WTC11 (cell line): ENCODE measurements at regions not wholly inside any gene's neighbourhood (a gene's known extent, or its start where the extent isn't known, plus 50 kb on each side); places are given as distances from the start of the nearest gene placed in this dataset.

Experiments
- CBFB ChIP-seq: sonication (generic); formaldehyde crosslinking; IDR thresholded peaks from 2 replicates; pipeline ENCODE4 v1.8.1; 2022; ENCODE audit warnings: mild to moderate bottlenecking, low read depth, missing genetic modification reagents
- ESRRA ChIP-seq: sonication (generic); formaldehyde crosslinking; IDR thresholded peaks from 2 replicates; pipeline ENCODE4 v1.8.1; 2022; ENCODE audit warnings: mild to moderate bottlenecking, missing genetic modification reagents, borderline replicate concordance
- IRF2 ChIP-seq: sonication (generic); formaldehyde crosslinking; IDR thresholded peaks from 2 replicates; pipeline ENCODE4 v1.8.0; 2022; ENCODE audit warnings: low read depth, missing genetic modification reagents, borderline replicate concordance
- JUN ChIP-seq: sonication (generic); formaldehyde crosslinking; IDR thresholded peaks from 2 replicates; pipeline ENCODE4 v1.8.0; 2023; ENCODE audit warnings: mild to moderate bottlenecking, missing genetic modification reagents
- NFE2L1 ChIP-seq: sonication (generic); formaldehyde crosslinking; IDR thresholded peaks from 2 replicates; pipeline ENCODE4 v1.8.1; 2023; ENCODE audit warnings: missing genetic modification reagents
- SMAD3 ChIP-seq: sonication (generic); formaldehyde crosslinking; IDR thresholded peaks from 2 replicates; pipeline ENCODE4 v1.8.0; 2022; ENCODE audit warnings: missing genetic modification reagents, mild to moderate bottlenecking, borderline replicate concordance
- TCF7 ChIP-seq: sonication (generic); formaldehyde crosslinking; IDR thresholded peaks from 2 replicates; pipeline ENCODE4 v1.8.0; 2022; ENCODE audit warnings: mild to moderate bottlenecking, low read depth, missing genetic modification reagents, moderate library complexity
- ZNF121 ChIP-seq: sonication (generic); formaldehyde crosslinking; IDR thresholded peaks from 2 replicates; pipeline ENCODE4 v1.8.0; 2023; ENCODE audit warnings: missing genetic modification reagents
- TF ChIP-seq, protein P1 (sequence below): fragments of 200-600 bp; IDR thresholded peaks from 2 replicates; pipeline ENCODE4 v1.8.0; 2022; ENCODE audit warnings: antibody characterized with exemption
- TF ChIP-seq, protein P2 (sequence below): sonication (generic); formaldehyde crosslinking; conservative IDR thresholded peaks from 2 replicates; pipeline ENCODE4 v1.8.1; 2022; ENCODE audit warnings: mild to moderate bottlenecking, missing genetic modification reagents
- TF ChIP-seq, protein P3 (sequence below): sonication (generic); formaldehyde crosslinking; IDR thresholded peaks from 2 replicates; pipeline ENCODE4 v1.8.0; 2022; ENCODE audit warnings: missing genetic modification reagents
- TF ChIP-seq, protein P4 (sequence below): sonication (generic); formaldehyde crosslinking; IDR thresholded peaks from 2 replicates; pipeline ENCODE4 v1.8.0; 2022; ENCODE audit warnings: mild to moderate bottlenecking, missing genetic modification reagents
- TF ChIP-seq, protein P5 (sequence below): sonication (generic); formaldehyde crosslinking; IDR thresholded peaks from 2 replicates; pipeline ENCODE4 v1.8.1; 2023; ENCODE audit warnings: mild to moderate bottlenecking, missing genetic modification reagents, moderate library complexity
- TF ChIP-seq, protein P6 (sequence below): sonication (generic); formaldehyde crosslinking; IDR thresholded peaks from 2 replicates; pipeline ENCODE4 v1.8.0; 2022; ENCODE audit warnings: mild to moderate bottlenecking, missing genetic modification reagents

DNA sequence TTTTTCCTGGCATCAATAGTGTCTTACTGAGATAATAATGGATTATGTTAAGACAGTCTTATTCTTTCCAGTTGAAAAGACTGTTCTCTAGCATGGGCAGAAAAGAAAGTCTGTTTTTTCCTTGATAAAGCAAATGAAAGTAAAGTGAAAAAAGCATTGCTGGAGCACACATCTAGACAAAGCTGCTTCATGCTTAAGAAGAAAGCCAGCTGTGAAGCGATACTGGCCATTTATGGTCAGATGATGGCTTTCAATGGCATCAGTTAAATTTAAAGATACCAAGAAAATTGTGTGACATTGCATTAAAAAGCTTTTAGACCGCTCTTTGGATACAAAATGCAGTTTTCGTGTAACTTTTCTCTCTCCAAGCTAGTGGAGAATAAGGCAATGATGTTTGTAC lies 242.1 kb upstream of the TRAM1L1 start:
- TF ChIP-seq, protein P1, sequence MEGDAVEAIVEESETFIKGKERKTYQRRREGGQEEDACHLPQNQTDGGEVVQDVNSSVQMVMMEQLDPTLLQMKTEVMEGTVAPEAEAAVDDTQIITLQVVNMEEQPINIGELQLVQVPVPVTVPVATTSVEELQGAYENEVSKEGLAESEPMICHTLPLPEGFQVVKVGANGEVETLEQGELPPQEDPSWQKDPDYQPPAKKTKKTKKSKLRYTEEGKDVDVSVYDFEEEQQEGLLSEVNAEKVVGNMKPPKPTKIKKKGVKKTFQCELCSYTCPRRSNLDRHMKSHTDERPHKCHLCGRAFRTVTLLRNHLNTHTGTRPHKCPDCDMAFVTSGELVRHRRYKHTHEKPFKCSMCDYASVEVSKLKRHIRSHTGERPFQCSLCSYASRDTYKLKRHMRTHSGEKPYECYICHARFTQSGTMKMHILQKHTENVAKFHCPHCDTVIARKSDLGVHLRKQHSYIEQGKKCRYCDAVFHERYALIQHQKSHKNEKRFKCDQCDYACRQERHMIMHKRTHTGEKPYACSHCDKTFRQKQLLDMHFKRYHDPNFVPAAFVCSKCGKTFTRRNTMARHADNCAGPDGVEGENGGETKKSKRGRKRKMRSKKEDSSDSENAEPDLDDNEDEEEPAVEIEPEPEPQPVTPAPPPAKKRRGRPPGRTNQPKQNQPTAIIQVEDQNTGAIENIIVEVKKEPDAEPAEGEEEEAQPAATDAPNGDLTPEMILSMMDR: no peak
- TF ChIP-seq, protein P2, sequence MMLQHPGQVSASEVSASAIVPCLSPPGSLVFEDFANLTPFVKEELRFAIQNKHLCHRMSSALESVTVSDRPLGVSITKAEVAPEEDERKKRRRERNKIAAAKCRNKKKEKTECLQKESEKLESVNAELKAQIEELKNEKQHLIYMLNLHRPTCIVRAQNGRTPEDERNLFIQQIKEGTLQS (CRISPR knock-in tag): no peak
- TF ChIP-seq, protein P3, sequence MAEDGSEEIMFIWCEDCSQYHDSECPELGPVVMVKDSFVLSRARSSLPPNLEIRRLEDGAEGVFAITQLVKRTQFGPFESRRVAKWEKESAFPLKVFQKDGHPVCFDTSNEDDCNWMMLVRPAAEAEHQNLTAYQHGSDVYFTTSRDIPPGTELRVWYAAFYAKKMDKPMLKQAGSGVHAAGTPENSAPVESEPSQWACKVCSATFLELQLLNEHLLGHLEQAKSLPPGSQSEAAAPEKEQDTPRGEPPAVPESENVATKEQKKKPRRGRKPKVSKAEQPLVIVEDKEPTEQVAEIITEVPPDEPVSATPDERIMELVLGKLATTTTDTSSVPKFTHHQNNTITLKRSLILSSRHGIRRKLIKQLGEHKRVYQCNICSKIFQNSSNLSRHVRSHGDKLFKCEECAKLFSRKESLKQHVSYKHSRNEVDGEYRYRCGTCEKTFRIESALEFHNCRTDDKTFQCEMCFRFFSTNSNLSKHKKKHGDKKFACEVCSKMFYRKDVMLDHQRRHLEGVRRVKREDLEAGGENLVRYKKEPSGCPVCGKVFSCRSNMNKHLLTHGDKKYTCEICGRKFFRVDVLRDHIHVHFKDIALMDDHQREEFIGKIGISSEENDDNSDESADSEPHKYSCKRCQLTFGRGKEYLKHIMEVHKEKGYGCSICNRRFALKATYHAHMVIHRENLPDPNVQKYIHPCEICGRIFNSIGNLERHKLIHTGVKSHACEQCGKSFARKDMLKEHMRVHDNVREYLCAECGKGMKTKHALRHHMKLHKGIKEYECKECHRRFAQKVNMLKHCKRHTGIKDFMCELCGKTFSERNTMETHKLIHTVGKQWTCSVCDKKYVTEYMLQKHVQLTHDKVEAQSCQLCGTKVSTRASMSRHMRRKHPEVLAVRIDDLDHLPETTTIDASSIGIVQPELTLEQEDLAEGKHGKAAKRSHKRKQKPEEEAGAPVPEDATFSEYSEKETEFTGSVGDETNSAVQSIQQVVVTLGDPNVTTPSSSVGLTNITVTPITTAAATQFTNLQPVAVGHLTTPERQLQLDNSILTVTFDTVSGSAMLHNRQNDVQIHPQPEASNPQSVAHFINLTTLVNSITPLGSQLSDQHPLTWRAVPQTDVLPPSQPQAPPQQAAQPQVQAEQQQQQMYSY (CRISPR knock-in tag): no peak
- TF ChIP-seq ESRRA (CRISPR knock-in tag) (no peak), SMAD3 (CRISPR knock-in tag) (no peak), NFE2L1 (no peak), JUN (CRISPR knock-in tag) (no peak), IRF2 (CRISPR knock-in tag) (no peak), TCF7 (CRISPR knock-in tag) (no peak), CBFB (CRISPR knock-in tag) (no peak), ZNF121 (CRISPR knock-in tag) (no peak)
- TF ChIP-seq, protein P4, sequence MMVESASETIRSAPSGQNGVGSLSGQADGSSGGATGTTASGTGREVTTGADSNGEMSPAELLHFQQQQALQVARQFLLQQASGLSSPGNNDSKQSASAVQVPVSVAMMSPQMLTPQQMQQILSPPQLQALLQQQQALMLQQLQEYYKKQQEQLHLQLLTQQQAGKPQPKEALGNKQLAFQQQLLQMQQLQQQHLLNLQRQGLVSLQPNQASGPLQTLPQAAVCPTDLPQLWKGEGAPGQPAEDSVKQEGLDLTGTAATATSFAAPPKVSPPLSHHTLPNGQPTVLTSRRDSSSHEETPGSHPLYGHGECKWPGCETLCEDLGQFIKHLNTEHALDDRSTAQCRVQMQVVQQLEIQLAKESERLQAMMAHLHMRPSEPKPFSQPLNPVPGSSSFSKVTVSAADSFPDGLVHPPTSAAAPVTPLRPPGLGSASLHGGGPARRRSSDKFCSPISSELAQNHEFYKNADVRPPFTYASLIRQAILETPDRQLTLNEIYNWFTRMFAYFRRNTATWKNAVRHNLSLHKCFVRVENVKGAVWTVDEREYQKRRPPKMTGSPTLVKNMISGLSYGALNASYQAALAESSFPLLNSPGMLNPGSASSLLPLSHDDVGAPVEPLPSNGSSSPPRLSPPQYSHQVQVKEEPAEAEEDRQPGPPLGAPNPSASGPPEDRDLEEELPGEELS: no peak
- TF ChIP-seq, protein P5, sequence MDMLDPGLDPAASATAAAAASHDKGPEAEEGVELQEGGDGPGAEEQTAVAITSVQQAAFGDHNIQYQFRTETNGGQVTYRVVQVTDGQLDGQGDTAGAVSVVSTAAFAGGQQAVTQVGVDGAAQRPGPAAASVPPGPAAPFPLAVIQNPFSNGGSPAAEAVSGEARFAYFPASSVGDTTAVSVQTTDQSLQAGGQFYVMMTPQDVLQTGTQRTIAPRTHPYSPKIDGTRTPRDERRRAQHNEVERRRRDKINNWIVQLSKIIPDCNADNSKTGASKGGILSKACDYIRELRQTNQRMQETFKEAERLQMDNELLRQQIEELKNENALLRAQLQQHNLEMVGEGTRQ (CRISPR knock-in tag): no peak
- TF ChIP-seq, protein P6, sequence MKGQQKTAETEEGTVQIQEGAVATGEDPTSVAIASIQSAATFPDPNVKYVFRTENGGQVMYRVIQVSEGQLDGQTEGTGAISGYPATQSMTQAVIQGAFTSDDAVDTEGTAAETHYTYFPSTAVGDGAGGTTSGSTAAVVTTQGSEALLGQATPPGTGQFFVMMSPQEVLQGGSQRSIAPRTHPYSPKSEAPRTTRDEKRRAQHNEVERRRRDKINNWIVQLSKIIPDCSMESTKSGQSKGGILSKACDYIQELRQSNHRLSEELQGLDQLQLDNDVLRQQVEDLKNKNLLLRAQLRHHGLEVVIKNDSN (CRISPR knock-in tag): no peak
